ENCODE measurements at regions not wholly inside any gene's neighbourhood (a gene's known extent, or its start where the extent isn't known, plus 50 kb on each side); places are given as distances from the start of the nearest gene placed in this dataset.
"Not testable (repeated sequence)": the region's sequence is repeated elsewhere in the genome, so short reads cannot be mapped to it uniquely, and the experiment has no call there.

- TF ChIP-seq, protein P1, sequence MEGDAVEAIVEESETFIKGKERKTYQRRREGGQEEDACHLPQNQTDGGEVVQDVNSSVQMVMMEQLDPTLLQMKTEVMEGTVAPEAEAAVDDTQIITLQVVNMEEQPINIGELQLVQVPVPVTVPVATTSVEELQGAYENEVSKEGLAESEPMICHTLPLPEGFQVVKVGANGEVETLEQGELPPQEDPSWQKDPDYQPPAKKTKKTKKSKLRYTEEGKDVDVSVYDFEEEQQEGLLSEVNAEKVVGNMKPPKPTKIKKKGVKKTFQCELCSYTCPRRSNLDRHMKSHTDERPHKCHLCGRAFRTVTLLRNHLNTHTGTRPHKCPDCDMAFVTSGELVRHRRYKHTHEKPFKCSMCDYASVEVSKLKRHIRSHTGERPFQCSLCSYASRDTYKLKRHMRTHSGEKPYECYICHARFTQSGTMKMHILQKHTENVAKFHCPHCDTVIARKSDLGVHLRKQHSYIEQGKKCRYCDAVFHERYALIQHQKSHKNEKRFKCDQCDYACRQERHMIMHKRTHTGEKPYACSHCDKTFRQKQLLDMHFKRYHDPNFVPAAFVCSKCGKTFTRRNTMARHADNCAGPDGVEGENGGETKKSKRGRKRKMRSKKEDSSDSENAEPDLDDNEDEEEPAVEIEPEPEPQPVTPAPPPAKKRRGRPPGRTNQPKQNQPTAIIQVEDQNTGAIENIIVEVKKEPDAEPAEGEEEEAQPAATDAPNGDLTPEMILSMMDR (tag by site-specific recombination; IDR thresholded peaks at IDR 0.05) = not testable (repeated sequence)
- TF ChIP-seq, protein P2, sequence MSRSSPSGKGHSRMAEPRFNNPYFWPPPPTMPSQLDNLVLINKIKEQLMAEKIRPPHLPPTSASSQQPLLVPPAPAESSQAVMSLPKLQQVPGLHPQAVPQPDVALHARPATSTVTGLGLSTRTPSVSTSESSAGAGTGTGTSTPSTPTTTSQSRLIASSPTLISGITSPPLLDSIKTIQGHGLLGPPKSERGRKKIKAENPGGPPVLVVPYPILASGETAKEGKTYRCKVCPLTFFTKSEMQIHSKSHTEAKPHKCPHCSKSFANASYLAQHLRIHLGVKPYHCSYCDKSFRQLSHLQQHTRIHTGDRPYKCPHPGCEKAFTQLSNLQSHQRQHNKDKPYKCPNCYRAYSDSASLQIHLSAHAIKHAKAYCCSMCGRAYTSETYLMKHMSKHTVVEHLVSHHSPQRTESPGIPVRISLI (tag by site-specific recombination; IDR thresholded peaks at IDR 0.05) = not testable (repeated sequence)
- not testable (repeated sequence) for TF ChIP-seq ZSCAN5A, ZNF398 (tag by site-specific recombination; IDR thresholded peaks at IDR 0.05)
These were observed 190.0 kb downstream of the TFAP2B start for GRCh38 chr6:51008693-51009092.

Data from HEK293 (cell line).